PFSK-1 (cell line): ENCODE measurements at regions not wholly inside any gene's neighbourhood (a gene's known extent, or its start where the extent isn't known, plus 50 kb on each side); places are given as distances from the start of the nearest gene placed in this dataset.

Source experiments
- POLR2AphosphoS5 ChIP-seq: IDR thresholded peaks from 2 replicates; pipeline ENCODE4 v1.6.1; 2012; ENCODE audit warnings: low read depth, mild to moderate bottlenecking, control low read depth, low read length, moderate library complexity
- SIN3A ChIP-seq: IDR thresholded peaks from 2 replicates; pipeline ENCODE4 v1.6.1; 2012; ENCODE audit warnings: mild to moderate bottlenecking, low read length, moderate library complexity, borderline replicate concordance; ENCODE audit not compliant: insufficient read depth
- TAF1 ChIP-seq: IDR thresholded peaks from 2 replicates; pipeline ENCODE4 v1.6.1; 2012; ENCODE audit warnings: low read length, control low read depth, borderline replicate concordance; ENCODE audit not compliant: insufficient read depth

DNA sequence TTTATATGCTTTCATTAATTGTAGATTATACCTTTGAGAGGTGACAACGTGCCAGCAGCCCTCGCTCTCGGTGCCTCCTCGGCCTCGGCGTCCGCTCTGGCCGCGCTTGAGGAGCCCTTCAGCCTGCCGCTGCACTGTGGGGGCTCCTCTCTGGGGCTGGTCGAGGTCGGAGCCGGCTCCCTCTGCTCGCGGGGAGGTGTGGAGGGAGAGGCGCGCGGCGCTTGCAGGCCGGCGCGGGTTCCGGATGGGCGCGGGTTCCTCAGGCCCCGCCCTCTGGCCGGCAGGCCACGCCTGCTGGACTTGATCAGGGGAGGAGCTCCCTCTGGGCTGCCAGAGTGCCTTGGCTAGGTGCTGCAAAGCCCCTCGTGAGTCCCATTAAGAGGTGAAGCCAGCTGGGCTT is 321.1 kb upstream of the PCDH18 start:
- TF ChIP-seq SIN3A: no peak
- no peak for TF ChIP-seq POLR2AphosphoS5
- no peak for TF ChIP-seq TAF1
